ENCODE measurements at regions not wholly inside any gene's neighbourhood (a gene's known extent, or its start where the extent isn't known, plus 50 kb on each side); places are given as distances from the start of the nearest gene placed in this dataset.

GRCh38 chr9:31335529-31336234 is 1048.8 kb upstream of the ACO1 start:
- H3K36me3 Mint-ChIP-seq (ENCODE audit: low read depth), result no peaks in the 10 kb centered on the region
- H3K4me1 Mint-ChIP-seq, result peaks cover 12% of the 10 kb centered on the region
- ChIA-PET CTCF (no interaction called here), POLR2A (interaction anchor here (0.8 kb wide), 1 partner anchor 12 kb away, joined by 3 read pairs; no protein-coding TSS in a partner anchor)
- DNase-seq, result no peak
- no peak overlapping the region for H3K4me3 Mint-ChIP-seq
- no peaks in the 10 kb centered on the region for H3K27me3 Mint-ChIP-seq
- peak overlapping the region; percentile 57 for H3K27ac Mint-ChIP-seq
- no peaks in the 10 kb centered on the region for H3K9me3 Mint-ChIP-seq

DNA sequence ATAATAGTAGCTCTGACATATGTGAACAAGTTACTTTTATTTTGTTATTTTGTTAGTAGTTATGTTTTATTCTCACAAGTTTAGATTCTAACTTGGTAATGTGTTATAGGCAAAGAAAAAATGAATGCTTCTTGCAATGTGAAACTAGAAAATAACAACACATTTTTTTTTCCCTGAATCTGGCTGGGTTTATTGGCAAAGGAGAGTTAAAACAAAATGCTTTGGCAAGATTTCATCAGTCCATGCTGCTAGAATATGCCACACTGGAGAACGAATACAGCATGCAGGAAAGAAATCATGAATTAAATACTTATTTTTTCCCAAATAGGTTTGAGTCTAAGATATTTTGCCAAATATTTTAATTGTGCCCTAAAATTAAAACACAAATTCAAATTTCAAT is 1048.1 kb upstream of the ACO1 start:
- DNase-seq, result no peak
- no peak overlapping the region for H3K4me3 Mint-ChIP-seq
- no peaks in the 10 kb centered on the region for H3K27me3 Mint-ChIP-seq
- POLR2A ChIA-PET, result no interaction called here
- H3K27ac Mint-ChIP-seq, result no peak overlapping the region
- CTCF ChIA-PET, result no interaction called here
- no peaks in the 10 kb centered on the region for H3K36me3 Mint-ChIP-seq (ENCODE audit: low read depth)
- H3K9me3 Mint-ChIP-seq, result no peaks in the 10 kb centered on the region
- H3K4me1 Mint-ChIP-seq, result peaks cover 12% of the 10 kb centered on the region

DNA sequence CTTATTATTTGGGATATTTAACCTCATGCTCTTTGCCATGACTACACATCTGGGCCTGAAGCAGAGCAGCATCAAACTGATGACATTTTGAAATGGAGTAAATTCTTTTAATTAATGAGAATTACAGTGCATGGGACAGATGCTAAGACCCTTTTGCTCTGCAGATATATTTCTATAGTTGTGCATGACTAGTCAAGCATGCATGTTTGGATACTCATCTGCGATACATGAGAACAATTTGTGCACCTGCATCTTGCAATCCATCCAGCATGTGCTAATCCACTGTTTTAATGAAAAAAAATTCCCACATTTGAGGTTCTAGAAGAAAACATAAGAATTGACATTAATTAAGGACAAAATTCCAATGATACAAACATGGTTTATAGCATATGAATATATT is 1047.6 kb upstream of the ACO1 start:
- no peak for DNase-seq
- POLR2A ChIA-PET, result no interaction called here
- CTCF ChIA-PET, result no interaction called here
- Mint-ChIP-seq H3K9me3 (no peaks in the 10 kb centered on the region), H3K4me1 (peaks cover 12% of the 10 kb centered on the region), H3K4me3 (no peak overlapping the region), H3K27ac (no peak overlapping the region), H3K36me3 (ENCODE audit: low read depth) (no peaks in the 10 kb centered on the region), H3K27me3 (no peaks in the 10 kb centered on the region)

GRCh38 chr9:31347082-31347617 is 1037.3 kb upstream of the ACO1 start:
- H3K36me3 Mint-ChIP-seq (ENCODE audit: low read depth), result peaks cover 8% of the 10 kb centered on the region
- peaks cover 5% of the 10 kb centered on the region for H3K9me3 Mint-ChIP-seq
- H3K4me3 Mint-ChIP-seq, result peak overlapping the region; percentile 53
- H3K27ac Mint-ChIP-seq, result peak overlapping the region; percentile 79
- CTCF ChIA-PET, result no interaction called here
- H3K4me1 Mint-ChIP-seq, result peaks cover 26% of the 10 kb centered on the region
- H3K27me3 Mint-ChIP-seq, result no peaks in the 10 kb centered on the region
- POLR2A ChIA-PET, result interaction anchor here (0.9 to 1.5 kb wide), 4 partner anchors 9 to 23 kb away, joined by 3 to 5 read pairs (median 4); no protein-coding TSS in a partner anchor
- no peak for DNase-seq

DNA sequence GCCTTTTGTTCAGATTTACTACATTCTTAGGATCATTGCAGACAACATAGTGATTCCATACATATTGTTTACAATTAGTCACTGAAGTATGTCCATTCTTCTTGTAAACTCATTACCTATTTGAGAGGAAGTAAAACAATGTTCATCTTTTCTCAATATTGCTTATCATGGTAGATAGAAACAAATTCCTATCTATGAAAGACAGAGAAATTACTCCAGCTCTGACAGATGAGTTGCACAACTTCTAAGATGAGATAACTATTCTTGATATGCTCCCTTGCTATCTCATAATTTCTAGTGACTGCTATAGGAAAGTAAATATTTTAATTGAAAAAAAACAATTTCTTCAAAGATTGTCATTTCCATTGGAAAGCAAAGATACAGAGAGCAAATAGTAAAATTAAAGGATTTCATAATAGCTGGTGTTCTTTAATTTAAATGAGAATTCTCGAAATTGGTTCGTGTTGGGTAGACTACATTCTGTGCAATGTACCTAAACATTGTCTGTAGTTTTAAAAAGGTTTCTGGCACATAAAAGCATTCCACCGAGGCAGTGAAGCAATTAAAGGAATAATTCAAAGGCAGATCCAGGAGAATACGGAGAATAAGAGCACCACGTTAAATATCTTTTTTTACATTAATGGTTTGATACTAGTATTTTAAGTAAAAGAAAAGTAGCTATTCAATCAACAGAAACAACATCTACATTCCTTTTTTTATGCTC is 1029.1 kb upstream of the ACO1 start:
- CTCF ChIA-PET, result no interaction called here
- Mint-ChIP-seq H3K36me3 (ENCODE audit: low read depth) (no peaks in the 10 kb centered on the region), H3K9me3 (peaks cover 2% of the 10 kb centered on the region), H3K27ac (no peak overlapping the region), H3K4me3 (no peak overlapping the region), H3K27me3 (no peaks in the 10 kb centered on the region), H3K4me1 (no peaks in the 10 kb centered on the region)
- no peak for DNase-seq
- POLR2A ChIA-PET, result interaction anchor here (0.8 kb wide), 1 partner anchor 14 kb away, joined by 3 read pairs; no protein-coding TSS in a partner anchor

DNA sequence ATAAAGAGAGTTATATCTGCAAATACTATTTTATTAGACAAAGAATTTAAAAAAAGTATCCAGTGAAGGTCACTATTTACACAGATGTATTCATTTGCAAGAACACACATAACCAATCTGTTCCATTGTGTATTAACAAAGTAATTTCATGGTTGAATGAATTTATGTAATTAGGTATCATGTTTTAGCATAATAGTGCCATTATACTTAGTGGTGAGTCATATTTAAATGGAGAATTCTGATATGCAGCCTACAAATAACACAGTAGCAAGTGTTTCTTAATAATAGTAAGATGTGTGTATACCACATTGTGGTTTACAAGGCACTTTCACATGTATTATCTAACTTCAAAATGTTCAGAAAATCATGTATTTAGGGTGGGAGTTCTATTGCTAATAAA is 1028.5 kb upstream of the ACO1 start:
- POLR2A ChIA-PET, result no interaction called here
- peaks cover 2% of the 10 kb centered on the region for H3K9me3 Mint-ChIP-seq
- H3K27ac Mint-ChIP-seq, result no peak overlapping the region
- H3K4me3 Mint-ChIP-seq, result no peak overlapping the region
- H3K27me3 Mint-ChIP-seq, result no peaks in the 10 kb centered on the region
- no peak for DNase-seq
- no peaks in the 10 kb centered on the region for H3K4me1 Mint-ChIP-seq
- CTCF ChIA-PET, result no interaction called here
- H3K36me3 Mint-ChIP-seq (ENCODE audit: low read depth), result no peaks in the 10 kb centered on the region

DNA sequence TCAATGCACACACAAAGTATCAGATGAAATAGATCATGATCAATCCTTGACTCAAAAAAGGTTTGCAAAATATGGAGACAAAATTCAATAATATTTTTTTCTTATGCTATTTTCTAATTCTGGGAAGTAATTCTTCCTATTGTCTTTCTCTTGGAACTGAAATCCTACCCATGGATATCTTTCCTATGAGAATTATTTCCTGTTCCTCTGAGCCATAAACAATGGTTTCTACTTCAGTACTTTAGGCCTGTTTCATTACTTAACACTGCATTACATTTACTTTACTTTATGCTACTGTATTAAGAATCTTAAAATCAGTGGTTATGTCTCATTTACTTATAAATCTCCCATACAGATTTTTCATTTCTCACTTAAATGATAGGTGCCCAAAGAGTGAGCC is 1025.4 kb upstream of the ACO1 start:
- peaks cover 2% of the 10 kb centered on the region for H3K9me3 Mint-ChIP-seq
- POLR2A ChIA-PET, result no interaction called here
- DNase-seq, result no peak
- no peak overlapping the region for H3K4me3 Mint-ChIP-seq
- no peaks in the 10 kb centered on the region for H3K36me3 Mint-ChIP-seq (ENCODE audit: low read depth)
- no peaks in the 10 kb centered on the region for H3K27me3 Mint-ChIP-seq
- H3K27ac Mint-ChIP-seq, result no peak overlapping the region
- no peaks in the 10 kb centered on the region for H3K4me1 Mint-ChIP-seq
- CTCF ChIA-PET, result no interaction called here

- Mint-ChIP-seq H3K36me3 (ENCODE audit: low read depth) (no peaks in the 10 kb centered on the region), H3K27me3 (no peaks in the 10 kb centered on the region), H3K9me3 (no peaks in the 10 kb centered on the region), H3K4me1 (no peaks in the 10 kb centered on the region), H3K27ac (no peak overlapping the region), H3K4me3 (no peak overlapping the region)
- ChIA-PET CTCF (no interaction called here), POLR2A (no interaction called here)
- DNase-seq, result no peak
These were observed 1020.3 kb upstream of the ACO1 start for GRCh38 chr9:31364171-31364570.

DNA sequence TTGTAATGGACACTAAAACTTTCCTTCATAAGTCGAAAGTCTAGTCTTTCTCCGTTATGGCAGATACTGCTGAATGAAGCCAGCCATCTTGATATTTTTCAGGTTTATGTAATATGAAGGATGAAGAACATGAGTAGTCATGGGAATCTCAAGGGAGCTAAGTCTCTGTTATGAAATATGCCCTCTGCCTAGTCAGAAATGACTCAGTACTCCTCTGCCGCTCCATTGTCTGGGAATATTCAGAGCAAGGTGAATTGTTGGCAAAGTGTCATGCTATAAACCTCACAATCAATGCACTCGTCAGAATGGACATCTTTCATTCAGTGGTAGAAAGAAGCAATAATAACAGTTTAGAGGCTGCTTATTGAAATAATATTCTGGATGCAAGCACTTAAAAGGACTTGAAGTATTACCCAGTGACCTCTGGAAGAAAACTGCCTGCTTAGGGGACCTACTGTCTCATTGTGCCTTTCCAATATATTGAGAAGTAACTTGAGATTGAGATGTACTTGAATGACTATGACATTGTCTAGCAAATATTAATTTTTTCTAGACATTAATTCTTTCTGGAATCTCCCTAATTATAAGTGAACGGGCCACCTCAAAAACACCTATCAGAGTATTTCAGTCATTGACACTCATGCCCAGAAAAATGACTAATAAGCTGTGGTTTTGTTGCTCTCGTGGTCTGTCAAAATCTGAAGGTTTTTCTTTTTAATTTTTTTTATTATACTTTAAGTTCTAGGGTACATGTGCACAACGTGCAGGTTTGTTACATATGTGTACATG is 1011.5 kb upstream of the ACO1 start:
- CTCF ChIA-PET, result no interaction called here

DNA sequence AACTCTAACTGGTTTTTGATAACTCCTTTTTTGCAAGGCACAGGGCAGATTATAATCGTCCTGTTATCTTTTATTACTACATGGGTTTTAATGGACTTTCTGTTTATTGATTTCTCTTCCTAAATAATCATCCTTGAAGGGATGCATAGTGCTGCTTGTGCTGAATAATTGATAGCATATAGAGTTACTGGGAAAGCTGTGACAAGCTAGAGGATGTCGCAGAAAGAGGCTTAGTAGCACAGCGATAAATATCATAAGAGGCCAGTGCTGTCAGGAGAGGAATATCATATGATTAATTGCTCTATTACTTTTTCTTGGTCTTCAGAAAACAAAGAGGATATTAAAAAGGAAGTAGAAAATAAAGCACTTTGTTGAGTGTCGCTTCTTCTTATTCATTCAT is 1007.1 kb upstream of the ACO1 start:
- H3K36me3 Mint-ChIP-seq (ENCODE audit: low read depth), result no peaks in the 10 kb centered on the region
- CTCF ChIA-PET, result no interaction called here
- H3K4me3 Mint-ChIP-seq, result no peak overlapping the region
- peaks cover 7% of the 10 kb centered on the region for H3K9me3 Mint-ChIP-seq
- no peaks in the 10 kb centered on the region for H3K4me1 Mint-ChIP-seq
- H3K27me3 Mint-ChIP-seq, result no peaks in the 10 kb centered on the region
- no peak overlapping the region for H3K27ac Mint-ChIP-seq
- POLR2A ChIA-PET, result no interaction called here
- no peak for DNase-seq

More for the DNA sequence above, 1011.5 kb upstream of the ACO1 start:
- no peaks in the 10 kb centered on the region for H3K27me3 Mint-ChIP-seq
- H3K36me3 Mint-ChIP-seq (ENCODE audit: low read depth), result no peaks in the 10 kb centered on the region
- no peak overlapping the region for H3K4me3 Mint-ChIP-seq
- peaks cover 7% of the 10 kb centered on the region for H3K9me3 Mint-ChIP-seq
- H3K4me1 Mint-ChIP-seq, result no peaks in the 10 kb centered on the region
- no peak overlapping the region for H3K27ac Mint-ChIP-seq
- no peak for DNase-seq
- POLR2A ChIA-PET, result no interaction called here

DNA sequence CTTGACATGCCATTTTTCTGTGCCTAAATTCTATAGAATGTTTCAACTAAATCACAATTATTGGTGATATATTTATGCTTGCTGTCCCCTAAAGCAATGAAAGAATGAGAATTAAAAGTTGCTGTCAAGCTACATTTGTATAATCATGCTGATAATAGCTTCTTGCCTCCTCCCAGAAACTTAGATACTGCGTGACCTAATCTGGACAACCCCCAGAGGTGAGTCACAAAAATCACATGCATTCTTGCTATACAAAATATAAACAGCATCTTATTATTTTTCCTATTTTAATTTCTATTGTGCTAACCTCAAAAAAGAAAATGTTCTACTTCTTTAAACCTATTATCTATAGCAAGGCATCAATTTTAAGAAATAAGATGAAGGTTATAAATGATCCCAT is 995.8 kb upstream of the ACO1 start:
- ChIA-PET CTCF (no interaction called here), POLR2A (no interaction called here)
- Mint-ChIP-seq H3K9me3 (no peaks in the 10 kb centered on the region), H3K4me1 (peaks cover 4% of the 10 kb centered on the region), H3K27ac (no peak overlapping the region), H3K4me3 (no peak overlapping the region), H3K36me3 (ENCODE audit: low read depth) (no peaks in the 10 kb centered on the region), H3K27me3 (no peaks in the 10 kb centered on the region)
- no peak for DNase-seq

DNA sequence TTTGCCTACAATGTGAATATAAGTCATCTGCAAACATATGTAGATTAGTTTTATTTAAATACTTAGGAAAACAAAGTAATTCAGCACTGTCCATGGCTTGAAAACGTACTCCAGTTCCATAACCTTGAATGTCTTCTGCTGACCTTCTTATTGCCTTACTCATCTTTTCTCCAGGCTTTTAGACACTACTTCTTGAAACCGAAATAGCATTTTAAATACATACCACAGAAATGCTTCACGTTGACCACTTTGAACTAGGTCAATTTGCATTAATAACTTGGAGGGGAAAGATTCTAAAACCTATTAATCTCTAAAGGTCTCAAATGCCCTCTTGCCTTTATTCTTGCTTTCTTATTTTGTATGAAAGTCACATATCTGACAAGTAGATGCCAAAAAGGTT is 995.4 kb upstream of the ACO1 start:
- Mint-ChIP-seq H3K36me3 (ENCODE audit: low read depth) (no peaks in the 10 kb centered on the region), H3K4me3 (no peak overlapping the region), H3K9me3 (no peaks in the 10 kb centered on the region), H3K4me1 (peaks cover 4% of the 10 kb centered on the region), H3K27me3 (no peaks in the 10 kb centered on the region), H3K27ac (no peak overlapping the region)
- no peak for DNase-seq
- ChIA-PET CTCF (no interaction called here), POLR2A (no interaction called here)

DNA sequence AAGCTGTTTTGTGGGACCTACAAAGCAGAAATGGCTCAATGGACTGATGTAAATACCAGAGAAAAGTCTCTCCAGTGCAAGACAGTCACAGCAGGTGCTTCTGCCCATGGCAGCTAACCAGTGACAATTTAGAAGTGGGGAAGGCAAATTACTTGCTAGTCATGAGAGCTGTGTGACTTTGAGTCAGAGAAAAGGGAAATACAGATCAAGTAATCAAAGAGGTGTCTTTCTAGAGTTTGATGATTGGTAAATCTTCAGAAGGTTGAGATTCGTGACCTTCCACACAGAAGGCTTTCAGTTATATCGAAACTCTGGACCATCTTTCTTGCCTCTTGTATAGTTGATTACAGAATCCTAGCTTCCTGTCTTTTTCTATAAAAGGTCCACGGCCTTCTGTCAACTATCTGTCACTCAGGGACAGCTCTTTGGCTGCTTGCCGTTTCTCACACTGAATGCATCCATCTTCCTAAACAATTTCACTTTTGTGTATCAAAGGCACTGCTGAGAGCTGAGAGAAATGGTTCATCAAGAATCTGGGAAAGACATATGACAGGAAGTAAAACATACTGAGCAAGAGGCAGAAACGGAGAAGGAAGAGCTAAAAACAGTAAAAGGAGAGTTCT is 993.9 kb upstream of the ACO1 start:
- peaks cover 4% of the 10 kb centered on the region for H3K4me1 Mint-ChIP-seq
- no peak overlapping the region for H3K4me3 Mint-ChIP-seq
- H3K9me3 Mint-ChIP-seq, result no peaks in the 10 kb centered on the region
- no peaks in the 10 kb centered on the region for H3K36me3 Mint-ChIP-seq (ENCODE audit: low read depth)
- H3K27me3 Mint-ChIP-seq, result no peaks in the 10 kb centered on the region
- no peak for DNase-seq
- ChIA-PET CTCF (no interaction called here), POLR2A (no interaction called here)
- no peak overlapping the region for H3K27ac Mint-ChIP-seq

All from activated CD4-positive, alpha-beta memory T cell treated with anti-CD3 and anti-CD28 coated beads, Interleukin-2, amount 10 ng/mL, durations not matched to agents 7 days and 5 days (primary cell).